ENCODE measurements at regions not wholly inside any gene's neighbourhood (a gene's known extent, or its start where the extent isn't known, plus 50 kb on each side); places are given as distances from the start of the nearest gene placed in this dataset.
"Not testable (repeated sequence)": the region's sequence is repeated elsewhere in the genome, so short reads cannot be mapped to it uniquely, and the experiment has no call there.

DNA sequence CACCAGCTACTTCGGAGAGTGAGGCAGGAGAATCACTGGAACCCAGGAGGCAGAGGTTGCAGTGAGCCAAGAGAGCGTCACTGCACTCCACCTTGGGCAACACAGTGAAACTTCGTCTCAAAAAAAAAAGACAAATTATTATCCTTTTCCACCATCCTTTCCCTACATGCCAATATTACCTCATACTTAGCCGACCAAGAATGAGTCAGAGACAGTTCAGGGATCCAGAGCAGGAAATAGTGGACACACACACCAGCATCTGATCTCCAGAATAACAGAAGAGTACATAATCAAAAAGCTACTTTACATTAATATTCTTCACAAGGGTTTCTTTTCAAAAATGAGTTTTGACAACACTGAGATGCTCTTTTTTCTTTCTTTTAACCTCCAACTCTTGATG, 185.4 kb downstream of the KDM5D start:
- Histone ChIP-seq H3K27me3 (ENCODE audit: control insufficient read depth, insufficient read depth, low read length) (no peaks in the 10 kb centered on the region), H3K4me1 (ENCODE audit: control insufficient read depth, insufficient read depth, low read length) (no peaks in the 10 kb centered on the region), H3K36me3 (ENCODE audit: control insufficient read depth, insufficient read depth, low read length) (no peaks in the 10 kb centered on the region), H3K27ac (ENCODE audit: low read length) (no peak overlapping the region), H3K9me3 (ENCODE audit: control insufficient read depth, insufficient read depth, low read length) (no peaks in the 10 kb centered on the region), H3K4me3 (ENCODE audit: low read length) (no peak overlapping the region)
- no peak for ATAC-seq
- Mint-ChIP-seq H3K9me3 (no peaks in the 10 kb centered on the region), H3K36me3 (no peaks in the 10 kb centered on the region), H3K27me3 (ENCODE audit: low read depth in 2 of 2) (no peaks in the 10 kb centered on the region), H3K27ac (no peak overlapping the region), H3K4me1 (no peaks in the 10 kb centered on the region), H3K4me3 (no peak overlapping the region)
- TF ChIP-seq, protein P1, sequence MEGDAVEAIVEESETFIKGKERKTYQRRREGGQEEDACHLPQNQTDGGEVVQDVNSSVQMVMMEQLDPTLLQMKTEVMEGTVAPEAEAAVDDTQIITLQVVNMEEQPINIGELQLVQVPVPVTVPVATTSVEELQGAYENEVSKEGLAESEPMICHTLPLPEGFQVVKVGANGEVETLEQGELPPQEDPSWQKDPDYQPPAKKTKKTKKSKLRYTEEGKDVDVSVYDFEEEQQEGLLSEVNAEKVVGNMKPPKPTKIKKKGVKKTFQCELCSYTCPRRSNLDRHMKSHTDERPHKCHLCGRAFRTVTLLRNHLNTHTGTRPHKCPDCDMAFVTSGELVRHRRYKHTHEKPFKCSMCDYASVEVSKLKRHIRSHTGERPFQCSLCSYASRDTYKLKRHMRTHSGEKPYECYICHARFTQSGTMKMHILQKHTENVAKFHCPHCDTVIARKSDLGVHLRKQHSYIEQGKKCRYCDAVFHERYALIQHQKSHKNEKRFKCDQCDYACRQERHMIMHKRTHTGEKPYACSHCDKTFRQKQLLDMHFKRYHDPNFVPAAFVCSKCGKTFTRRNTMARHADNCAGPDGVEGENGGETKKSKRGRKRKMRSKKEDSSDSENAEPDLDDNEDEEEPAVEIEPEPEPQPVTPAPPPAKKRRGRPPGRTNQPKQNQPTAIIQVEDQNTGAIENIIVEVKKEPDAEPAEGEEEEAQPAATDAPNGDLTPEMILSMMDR (IDR thresholded peaks at IDR 0.05), result no peak
- DNase-seq, result no peak
- intact Hi-C loops (cut with micrococcal nuclease), result no loop called here
- WGBS (ENCODE audit: insufficient coverage), result 92% methylated on average over 4 of the region's 4 CpGs

DNA sequence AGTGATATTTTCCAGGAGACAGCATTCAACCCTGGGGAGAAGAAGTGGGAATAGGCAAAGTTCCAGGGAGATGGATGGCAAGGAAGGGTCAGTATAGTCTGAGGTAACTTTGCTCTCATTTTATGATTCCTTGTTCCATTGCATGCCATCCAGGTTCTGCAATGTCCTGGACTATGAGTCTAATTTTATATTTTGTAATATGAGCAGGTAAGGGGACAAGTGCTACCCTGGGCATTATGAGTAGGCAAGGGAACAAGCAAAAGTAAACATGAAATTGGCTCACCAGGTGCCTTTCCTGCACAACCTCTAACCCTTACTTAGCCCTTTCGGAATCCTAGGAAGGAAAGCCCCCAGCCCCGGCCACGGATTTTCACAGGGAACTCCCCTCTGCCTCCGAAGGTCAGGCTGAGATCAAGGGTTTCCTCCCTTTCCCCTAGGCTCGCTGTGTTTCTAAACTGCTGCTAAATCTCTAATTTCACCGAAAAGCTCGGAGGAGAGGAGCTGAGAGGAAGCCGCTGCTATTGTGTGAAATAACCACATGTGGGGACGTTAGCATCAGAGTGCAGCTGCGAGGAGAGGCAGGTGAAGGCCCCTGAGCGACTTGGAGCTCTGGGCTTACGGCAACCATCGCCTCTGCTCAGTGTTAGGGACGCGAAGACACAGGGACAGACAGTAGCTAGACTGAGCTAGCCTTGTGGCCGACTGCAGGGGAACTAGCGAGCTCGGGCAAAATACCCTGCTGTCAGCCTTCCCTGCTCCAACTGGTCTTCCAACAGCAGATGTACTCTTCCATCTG, 194.7 kb downstream of the KDM5D start:
- WGBS (ENCODE audit: insufficient coverage), result 61% methylated on average over 18 of the region's 18 CpGs
- H3K36me3 Mint-ChIP-seq, result no peaks in the 10 kb centered on the region
- no peak overlapping the region for H3K4me3 Mint-ChIP-seq
- Histone ChIP-seq H3K4me3 (ENCODE audit: low read length) (no peak overlapping the region), H3K9me3 (ENCODE audit: control insufficient read depth, insufficient read depth, low read length) (no peaks in the 10 kb centered on the region), H3K4me1 (ENCODE audit: control insufficient read depth, insufficient read depth, low read length) (no peaks in the 10 kb centered on the region), H3K27ac (ENCODE audit: low read length) (no peak overlapping the region), H3K27me3 (ENCODE audit: control insufficient read depth, insufficient read depth, low read length) (no peaks in the 10 kb centered on the region), H3K36me3 (ENCODE audit: control insufficient read depth, insufficient read depth, low read length) (no peaks in the 10 kb centered on the region)
- ATAC-seq, result no peak
- DNase-seq, result peak in 1 of 2 donors; percentile 9
- TF ChIP-seq, protein P1 (IDR thresholded peaks at IDR 0.05), result no peak
- H3K9me3 Mint-ChIP-seq, result no peaks in the 10 kb centered on the region
- no peaks in the 10 kb centered on the region for H3K27me3 Mint-ChIP-seq (ENCODE audit: low read depth in 2 of 2)
- intact Hi-C loops (cut with micrococcal nuclease), result no loop called here
- no peaks in the 10 kb centered on the region for H3K4me1 Mint-ChIP-seq
- H3K27ac Mint-ChIP-seq, result no peak overlapping the region

DNA sequence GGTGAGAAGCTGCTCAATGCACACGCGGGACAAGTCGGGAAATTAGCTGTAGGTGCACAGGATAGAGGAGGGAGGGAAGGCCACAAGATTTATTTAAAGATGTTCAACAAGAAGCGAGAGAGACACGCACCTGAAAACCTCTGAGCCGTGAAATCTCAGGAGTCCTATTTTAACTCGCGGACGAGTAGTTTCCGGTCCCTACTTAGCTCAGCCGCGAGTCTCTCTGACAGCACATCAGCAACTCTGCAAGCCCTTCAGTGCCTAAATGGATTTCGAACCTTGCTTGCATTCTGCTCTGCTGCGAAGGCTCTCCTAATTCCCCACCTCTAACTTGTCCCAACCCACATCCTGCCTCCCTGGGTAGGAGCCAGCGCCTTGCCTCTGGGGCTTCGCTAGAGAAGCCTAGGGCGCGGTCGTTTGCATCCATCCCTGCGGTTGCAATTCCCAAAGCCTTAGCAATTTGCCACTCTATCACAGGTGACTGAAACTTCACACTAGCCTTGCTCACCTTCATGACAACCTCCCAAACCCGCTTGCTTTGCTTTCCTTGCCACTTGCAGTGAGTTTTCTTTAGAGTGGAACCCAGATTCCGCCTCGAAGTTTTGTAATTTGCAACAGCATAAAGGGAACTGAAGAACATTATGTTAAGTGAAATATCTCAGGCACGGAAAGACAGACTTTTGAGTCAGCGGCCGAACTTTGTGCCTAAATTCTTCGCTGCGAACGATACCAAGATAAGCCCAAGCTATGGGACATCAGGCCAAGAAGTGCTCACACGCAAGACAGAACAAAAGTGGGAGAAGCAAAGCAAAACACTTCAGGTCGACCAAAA, 202.8 kb downstream of the KDM5D start:
- Mint-ChIP-seq H3K36me3 (no peaks in the 10 kb centered on the region), H3K4me3 (no peak overlapping the region), H3K4me1 (no peaks in the 10 kb centered on the region), H3K27me3 (ENCODE audit: low read depth in 2 of 2) (peaks cover 0 to 4% of the 10 kb centered on the region in 2 donors), H3K27ac (no peak overlapping the region), H3K9me3 (no peaks in the 10 kb centered on the region)
- no peaks in the 10 kb centered on the region for H3K36me3 ChIP-seq (ENCODE audit: control insufficient read depth, insufficient read depth, low read length)
- intact Hi-C loops (cut with micrococcal nuclease), result no loop called here
- DNase-seq (peak in 1 of 2 donors; percentile 2), ATAC-seq (no peak)
- no peaks in the 10 kb centered on the region for H3K27me3 ChIP-seq (ENCODE audit: control insufficient read depth, insufficient read depth, low read length)
- no peaks in the 10 kb centered on the region for H3K4me1 ChIP-seq (ENCODE audit: control insufficient read depth, insufficient read depth, low read length)
- no peak overlapping the region for H3K4me3 ChIP-seq (ENCODE audit: low read length)
- H3K27ac ChIP-seq (ENCODE audit: low read length), result no peak overlapping the region
- TF ChIP-seq, protein P1 (IDR thresholded peaks at IDR 0.05), result no peak
- no peaks in the 10 kb centered on the region for H3K9me3 ChIP-seq (ENCODE audit: control insufficient read depth, insufficient read depth, low read length)
- WGBS (ENCODE audit: insufficient coverage), result 56% methylated on average over 31 of the region's 31 CpGs

- H3K27ac Mint-ChIP-seq; H3K36me3 Mint-ChIP-seq; H3K4me1 ChIP-seq (ENCODE audit: control insufficient read depth, insufficient read depth, low read length); H3K27me3 Mint-ChIP-seq (ENCODE audit: low read depth in 2 of 2); H3K4me3 Mint-ChIP-seq; H3K27ac ChIP-seq (ENCODE audit: low read length); H3K27me3 ChIP-seq (ENCODE audit: control insufficient read depth, insufficient read depth, low read length); H3K36me3 ChIP-seq (ENCODE audit: control insufficient read depth, insufficient read depth, low read length); H3K4me1 Mint-ChIP-seq; H3K9me3 Mint-ChIP-seq; H3K4me3 ChIP-seq (ENCODE audit: low read length); H3K9me3 ChIP-seq (ENCODE audit: control insufficient read depth, insufficient read depth, low read length); intact Hi-C loops (cut with micrococcal nuclease); DNase-seq; ATAC-seq: not testable (repeated sequence)
- 96% methylated on average over 14 of the region's 14 CpGs for WGBS (ENCODE audit: insufficient coverage)
Observed at GRCh38 chrY:19535697-19536096, 208.8 kb downstream of the KDM5D start.
